ENCODE measurements at regions not wholly inside any gene's neighbourhood (a gene's known extent, or its start where the extent isn't known, plus 50 kb on each side); places are given as distances from the start of the nearest gene placed in this dataset.

DNA sequence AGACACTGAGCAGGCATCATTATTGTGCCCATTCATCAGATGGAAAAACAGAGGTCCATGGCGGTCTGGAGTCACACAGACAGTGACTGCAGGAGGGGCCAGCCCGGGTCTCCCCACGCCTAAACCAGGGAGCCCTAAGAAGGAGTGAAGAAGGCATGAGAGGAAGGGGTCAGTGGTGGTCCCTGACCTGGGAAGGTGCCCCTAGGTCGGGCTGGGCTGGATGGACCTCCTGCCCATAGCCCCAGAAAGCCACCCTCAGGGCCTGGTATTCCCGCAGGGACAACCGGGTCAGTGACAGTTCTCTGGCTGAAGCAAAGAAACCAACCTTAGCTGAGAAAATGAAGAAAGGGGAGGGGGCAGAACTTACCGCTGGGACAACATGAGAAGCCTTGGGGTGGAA, 163.4 kb upstream of the C1orf174 start:
- 25% methylated on average over 2 of the region's 7 CpGs; no CpG with 5 or more reads in 1 of the 2 experiments for WGBS, 2 experiments (ENCODE audit: extremely low coverage in 2 of 2, insufficient read length in 1 of 2)
- H3K9me3 ChIP-seq (ENCODE audit: control insufficient read depth, insufficient read depth, low read length) = peaks cover 51% of the 10 kb centered on the region
- dilution Hi-C loops (cut with HindIII; ENCODE audit: low sequenced_read_pairs, unreplicated experiment) = no loop called here

More for the DNA sequence above, 163.4 kb upstream of the C1orf174 start:
- no peak for TF ChIP-seq MXI1 (IDR thresholded peaks at IDR 0.05; ENCODE audit: borderline replicate concordance, low read depth, low read length)
- no peak for TF ChIP-seq RCOR1 (IDR thresholded peaks at IDR 0.05; ENCODE audit: insufficient replicate concordance, low read length)
- no peak for TF ChIP-seq NFE2L2 (IDR thresholded peaks at IDR 0.05; ENCODE audit: low read depth, low read length)
- no peak for TF ChIP-seq SMC3 (IDR thresholded peaks at IDR 0.05; ENCODE audit: low read depth, low read length)
- TF ChIP-seq FOS (IDR thresholded peaks at IDR 0.05; ENCODE audit: low read depth, low read length) = no peak
- TF ChIP-seq, protein P1, sequence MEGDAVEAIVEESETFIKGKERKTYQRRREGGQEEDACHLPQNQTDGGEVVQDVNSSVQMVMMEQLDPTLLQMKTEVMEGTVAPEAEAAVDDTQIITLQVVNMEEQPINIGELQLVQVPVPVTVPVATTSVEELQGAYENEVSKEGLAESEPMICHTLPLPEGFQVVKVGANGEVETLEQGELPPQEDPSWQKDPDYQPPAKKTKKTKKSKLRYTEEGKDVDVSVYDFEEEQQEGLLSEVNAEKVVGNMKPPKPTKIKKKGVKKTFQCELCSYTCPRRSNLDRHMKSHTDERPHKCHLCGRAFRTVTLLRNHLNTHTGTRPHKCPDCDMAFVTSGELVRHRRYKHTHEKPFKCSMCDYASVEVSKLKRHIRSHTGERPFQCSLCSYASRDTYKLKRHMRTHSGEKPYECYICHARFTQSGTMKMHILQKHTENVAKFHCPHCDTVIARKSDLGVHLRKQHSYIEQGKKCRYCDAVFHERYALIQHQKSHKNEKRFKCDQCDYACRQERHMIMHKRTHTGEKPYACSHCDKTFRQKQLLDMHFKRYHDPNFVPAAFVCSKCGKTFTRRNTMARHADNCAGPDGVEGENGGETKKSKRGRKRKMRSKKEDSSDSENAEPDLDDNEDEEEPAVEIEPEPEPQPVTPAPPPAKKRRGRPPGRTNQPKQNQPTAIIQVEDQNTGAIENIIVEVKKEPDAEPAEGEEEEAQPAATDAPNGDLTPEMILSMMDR (conservative IDR thresholded peaks at IDR 0.05; ENCODE audit: low read depth, low read length) = no peak
- TF ChIP-seq CHD1 (IDR thresholded peaks at IDR 0.05; ENCODE audit: low read depth, low read length) = no peak
- no peak for TF ChIP-seq RAD21 (IDR thresholded peaks at IDR 0.05; ENCODE audit: low read length)
- no peak for TF ChIP-seq POLR2A (IDR thresholded peaks at IDR 0.05; ENCODE audit: low read depth, low read length)
- TF ChIP-seq MAZ (IDR thresholded peaks at IDR 0.05; ENCODE audit: borderline replicate concordance, low read depth, low read length) = no peak
- no peak for TF ChIP-seq RFX5 (IDR thresholded peaks at IDR 0.05; ENCODE audit: low read depth, low read length)
- no peak for TF ChIP-seq CEBPB (IDR thresholded peaks at IDR 0.05; ENCODE audit: low read depth, low read length)
- TF ChIP-seq MAFK (IDR thresholded peaks at IDR 0.05; ENCODE audit: low read depth, low read length) = no peak
- TF ChIP-seq, protein P2, sequence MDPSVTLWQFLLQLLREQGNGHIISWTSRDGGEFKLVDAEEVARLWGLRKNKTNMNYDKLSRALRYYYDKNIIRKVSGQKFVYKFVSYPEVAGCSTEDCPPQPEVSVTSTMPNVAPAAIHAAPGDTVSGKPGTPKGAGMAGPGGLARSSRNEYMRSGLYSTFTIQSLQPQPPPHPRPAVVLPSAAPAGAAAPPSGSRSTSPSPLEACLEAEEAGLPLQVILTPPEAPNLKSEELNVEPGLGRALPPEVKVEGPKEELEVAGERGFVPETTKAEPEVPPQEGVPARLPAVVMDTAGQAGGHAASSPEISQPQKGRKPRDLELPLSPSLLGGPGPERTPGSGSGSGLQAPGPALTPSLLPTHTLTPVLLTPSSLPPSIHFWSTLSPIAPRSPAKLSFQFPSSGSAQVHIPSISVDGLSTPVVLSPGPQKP (IDR thresholded peaks at IDR 0.05; ENCODE audit: borderline replicate concordance, low read depth, low read length) = no peak
- TF ChIP-seq BHLHE40 (IDR thresholded peaks at IDR 0.05; ENCODE audit: low read depth, low read length) = no peak
- TF ChIP-seq, protein P3, sequence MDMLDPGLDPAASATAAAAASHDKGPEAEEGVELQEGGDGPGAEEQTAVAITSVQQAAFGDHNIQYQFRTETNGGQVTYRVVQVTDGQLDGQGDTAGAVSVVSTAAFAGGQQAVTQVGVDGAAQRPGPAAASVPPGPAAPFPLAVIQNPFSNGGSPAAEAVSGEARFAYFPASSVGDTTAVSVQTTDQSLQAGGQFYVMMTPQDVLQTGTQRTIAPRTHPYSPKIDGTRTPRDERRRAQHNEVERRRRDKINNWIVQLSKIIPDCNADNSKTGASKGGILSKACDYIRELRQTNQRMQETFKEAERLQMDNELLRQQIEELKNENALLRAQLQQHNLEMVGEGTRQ (IDR thresholded peaks at IDR 0.05; ENCODE audit: low read depth, low read length) = no peak
- Histone ChIP-seq H4K91ac (ENCODE audit: insufficient read depth, low read depth, low read length) (no peak overlapping the region), H4K20me1 (ENCODE audit: insufficient read depth, low read length) (no peaks in the 10 kb centered on the region), H3K4ac (ENCODE audit: low read depth, low read length) (no peak overlapping the region), H2BK5ac (ENCODE audit: low read depth, low read length, poor library complexity, severe bottlenecking) (no peak overlapping the region), H2AFZ (replicated peaks; ENCODE audit: low read length, poor library complexity) (no peak overlapping the region), H3K4me1 (ENCODE audit: control insufficient read depth, insufficient read depth, low read length) (no peaks in the 10 kb centered on the region), H3K4me3 (ENCODE audit: insufficient read depth, low read depth, low read length) (no peak overlapping the region), H3K27ac (ENCODE audit: insufficient read depth, low read length) (no peak overlapping the region), H4K8ac (ENCODE audit: low read depth in 2 of 2, low read length in 2 of 2) (no peak overlapping the region), H2BK120ac (ENCODE audit: low read depth, low read length) (no peak overlapping the region), H4K5ac (ENCODE audit: low read depth, low read length) (no peak overlapping the region), H3K9me1 (ENCODE audit: insufficient read depth, low read length) (no peaks in the 10 kb centered on the region), H3K4me2 (ENCODE audit: low read depth, low read length) (no peak overlapping the region), H3K23ac (ENCODE audit: low read depth, low read length) (no peak overlapping the region), H3K79me1 (ENCODE audit: low read depth in 1 of 2, low read length in 2 of 2) (no peaks in the 10 kb centered on the region), H3K36me3 (ENCODE audit: control insufficient read depth, insufficient read depth, low read length) (no peaks in the 10 kb centered on the region), H3K9ac (ENCODE audit: low read depth, low read length) (no peak overlapping the region), H3K27me3 (ENCODE audit: control insufficient read depth, insufficient read depth, low read length) (no peaks in the 10 kb centered on the region), H2AK5ac (ENCODE audit: low read depth, low read length) (no peak overlapping the region), H2BK20ac (ENCODE audit: low read depth, low read length) (no peak overlapping the region), H2AK9ac (replicated peaks; ENCODE audit: low read depth, low read length, poor library complexity) (no peak overlapping the region), H2BK15ac (ENCODE audit: low read depth, low read length) (no peak overlapping the region), H3K56ac (ENCODE audit: extremely low read depth, insufficient read depth, low read length) (no peak overlapping the region), H3K14ac (replicated peaks; ENCODE audit: low read depth, low read length) (no peak overlapping the region), H3K18ac (ENCODE audit: low read depth, low read length) (no peak overlapping the region)
- intact Hi-C loops (cut with micrococcal nuclease) (no loop called here), in situ Hi-C loops (cut with MboI; ENCODE audit: low sequenced_read_pairs) (no loop called here)
- no peak for DNase-seq
- no peak for ATAC-seq (ENCODE audit: low read depth)
- POLR2A ChIA-PET (ENCODE audit: unreplicated experiment) = no interaction called here
- BruUV-seq (replicated peaks) = no TSS peak
- CTCF ChIA-PET = no interaction called here
